ENCODE measurements at regions not wholly inside any gene's neighbourhood (a gene's known extent, or its start where the extent isn't known, plus 50 kb on each side); places are given as distances from the start of the nearest gene placed in this dataset.
A peak's percentile ranks its signal among the peaks of the same experiment; 100 is the strongest.

- no peak for DNase-seq (ENCODE audit: low spot score)
These were observed 69.6 kb downstream of the MDH1 start for GRCh38 chr2:63658176-63658968.

GRCh38 chr2:63660060-63660459 is 71.3 kb downstream of the MDH1 start:
- no peak for DNase-seq (ENCODE audit: low spot score)

GRCh38 chr2:63661076-63661475 is 72.3 kb downstream of the MDH1 start:
- no peak for DNase-seq (ENCODE audit: low spot score)

GRCh38 chr2:63662028-63662804 is 73.5 kb downstream of the MDH1 start:
- no peak for DNase-seq (ENCODE audit: low spot score)

- no peak for DNase-seq (ENCODE audit: low spot score)
These were observed 74.5 kb downstream of the MDH1 start for GRCh38 chr2:63663013-63663864.

- DNase-seq (ENCODE audit: low spot score): no peak
These were observed 76.3 kb downstream of the MDH1 start for GRCh38 chr2:63665091-63665490.

- DNase-seq (ENCODE audit: low spot score): no peak
These were observed 77.2 kb downstream of the MDH1 start for GRCh38 chr2:63665846-63666475.

GRCh38 chr2:63667132-63667700 is 78.5 kb downstream of the MDH1 start:
- DNase-seq (ENCODE audit: low spot score): no peak

GRCh38 chr2:63668000-63668399 is 79.2 kb downstream of the MDH1 start:
- DNase-seq (ENCODE audit: low spot score): no peak

GRCh38 chr2:63668466-63668865 is 79.7 kb downstream of the MDH1 start:
- DNase-seq (ENCODE audit: low spot score): no peak

GRCh38 chr2:63669596-63669995 is 80.8 kb downstream of the MDH1 start:
- DNase-seq (ENCODE audit: low spot score): no peak

GRCh38 chr2:63673865-63674533 is 85.2 kb downstream of the MDH1 start:
- DNase-seq (ENCODE audit: low spot score): no peak

- no peak for DNase-seq (ENCODE audit: low spot score)
These were observed 86.3 kb downstream of the MDH1 start for GRCh38 chr2:63675026-63675425.

GRCh38 chr2:63676135-63676534 is 87.4 kb downstream of the MDH1 start:
- no peak for DNase-seq (ENCODE audit: low spot score)

GRCh38 chr2:63678085-63678484 is 89.3 kb downstream of the MDH1 start:
- DNase-seq (ENCODE audit: low spot score): no peak

GRCh38 chr2:63678551-63678950 is 89.8 kb downstream of the MDH1 start:
- no peak for DNase-seq (ENCODE audit: low spot score)

- no peak for DNase-seq (ENCODE audit: low spot score)
These were observed 90.6 kb downstream of the MDH1 start for GRCh38 chr2:63679252-63679855.

GRCh38 chr2:63680455-63680854 is 91.7 kb downstream of the MDH1 start:
- no peak for DNase-seq (ENCODE audit: low spot score)

GRCh38 chr2:63681896-63682295 is 93.1 kb downstream of the MDH1 start:
- DNase-seq (ENCODE audit: low spot score): no peak

GRCh38 chr2:63692002-63692606 is 103.3 kb downstream of the MDH1 start:
- DNase-seq (ENCODE audit: low spot score): peak; percentile 71

Data from COLO829 (cell line).